HG02588 (cell line): ENCODE measurements at regions not wholly inside any gene's neighbourhood (a gene's known extent, or its start where the extent isn't known, plus 50 kb on each side); places are given as distances from the start of the nearest gene placed in this dataset.

Source experiments
- ATAC-seq: cut with Tn5 transposase; IDR thresholded peaks from one replicate; pipeline ENCODE4 v1.9.1; 2021; ENCODE audit warnings: mild to moderate bottlenecking, moderate library complexity; ENCODE audit not compliant: unreplicated experiment

DNA sequence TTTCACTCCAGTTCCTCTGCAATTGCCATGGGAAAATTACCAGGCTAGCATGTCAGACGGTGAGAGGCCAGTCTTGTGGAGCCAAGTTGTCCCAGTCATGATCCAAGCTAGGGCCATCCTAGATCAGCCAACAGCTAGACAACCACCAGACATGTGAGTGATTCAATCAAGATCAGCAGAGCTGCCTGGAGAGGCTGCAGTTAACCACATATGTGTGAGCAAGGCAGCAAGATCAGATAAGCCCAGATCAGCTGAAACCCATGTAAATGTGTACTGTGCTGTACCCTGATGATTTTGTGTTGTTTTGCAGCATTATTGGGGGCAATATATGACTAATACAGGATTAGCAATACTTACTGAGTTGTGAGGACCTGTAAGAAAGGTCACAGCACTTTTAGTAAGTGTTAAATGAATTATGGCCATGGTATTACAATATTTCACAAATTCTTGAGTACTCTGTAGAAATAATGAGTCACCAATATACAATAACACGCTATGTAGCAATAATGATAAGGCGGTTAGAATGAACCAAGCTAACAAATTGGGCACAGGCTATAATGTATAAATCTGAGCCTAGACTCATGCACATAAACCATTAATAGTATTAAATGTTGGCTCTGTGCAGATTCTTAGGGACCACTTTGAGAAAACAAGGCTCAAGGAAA lies 91.4 kb downstream of the SUDS3 start:
- no peak for ATAC-seq

- ATAC-seq, result no peak
Measured at GRCh38 chr12:118472940-118473339, 96.6 kb downstream of the SUDS3 start.

- no peak for ATAC-seq
Measured at GRCh38 chr12:118480235-118480634, 103.9 kb downstream of the SUDS3 start.

DNA sequence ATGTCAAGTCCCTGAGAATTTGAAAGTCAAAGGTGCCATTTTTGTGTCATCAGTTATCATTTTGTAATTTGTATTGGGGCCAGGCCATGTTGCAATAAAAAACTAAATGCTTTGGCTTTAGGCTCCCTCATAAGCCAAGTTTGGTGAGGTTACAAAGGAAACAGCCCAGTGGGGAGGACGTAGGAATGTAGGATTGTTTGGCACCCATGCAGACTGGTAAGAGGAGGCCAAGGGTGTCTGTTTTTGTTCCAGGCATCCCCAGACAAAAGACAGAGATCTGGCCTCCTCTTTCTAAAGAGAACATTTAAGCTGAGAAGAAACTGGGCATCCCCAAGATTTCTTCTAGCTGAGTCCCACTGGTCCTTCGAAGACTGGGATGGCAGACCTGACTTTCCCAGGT lies 111.7 kb downstream of the SUDS3 start:
- no peak for ATAC-seq

DNA sequence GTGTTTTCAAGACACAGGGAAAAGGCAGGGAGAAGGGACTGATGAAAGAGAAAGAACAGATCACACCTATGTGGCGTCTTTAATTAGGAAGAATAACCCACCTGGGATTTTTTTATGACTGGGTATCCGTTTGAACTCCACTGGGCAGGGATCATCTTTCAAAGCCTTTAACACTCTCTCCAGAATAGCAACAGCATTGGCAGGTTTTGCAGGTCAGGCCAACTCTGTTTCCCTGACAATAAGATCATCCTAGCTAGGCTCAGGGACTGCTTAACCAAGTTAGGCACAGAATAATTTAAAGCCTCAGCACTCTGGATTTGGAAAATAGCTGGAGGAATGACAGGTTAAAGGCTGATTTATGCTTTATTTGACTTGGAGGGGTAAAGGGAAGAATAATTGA lies 117.6 kb downstream of the SUDS3 start:
- ATAC-seq, result no peak

DNA sequence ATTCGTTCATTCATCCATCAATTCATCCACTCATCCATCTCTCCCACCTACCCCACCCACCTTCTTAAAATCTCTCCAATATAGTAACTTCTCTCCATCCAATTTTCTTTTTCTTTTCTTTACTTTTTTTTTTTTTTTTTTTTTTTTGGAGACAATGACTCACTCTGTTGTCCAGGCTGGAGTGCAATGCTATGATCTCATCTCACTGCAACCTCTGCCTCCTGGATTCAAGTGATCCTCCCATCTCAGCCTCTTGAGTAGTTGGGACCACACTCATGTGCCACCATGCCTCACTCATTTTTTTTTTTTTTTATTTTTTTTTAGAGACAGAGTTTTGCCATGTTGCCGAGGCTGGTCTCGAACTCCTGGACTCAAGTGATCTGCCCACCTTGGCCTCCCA lies 118.4 kb downstream of the SUDS3 start:
- no peak for ATAC-seq

DNA sequence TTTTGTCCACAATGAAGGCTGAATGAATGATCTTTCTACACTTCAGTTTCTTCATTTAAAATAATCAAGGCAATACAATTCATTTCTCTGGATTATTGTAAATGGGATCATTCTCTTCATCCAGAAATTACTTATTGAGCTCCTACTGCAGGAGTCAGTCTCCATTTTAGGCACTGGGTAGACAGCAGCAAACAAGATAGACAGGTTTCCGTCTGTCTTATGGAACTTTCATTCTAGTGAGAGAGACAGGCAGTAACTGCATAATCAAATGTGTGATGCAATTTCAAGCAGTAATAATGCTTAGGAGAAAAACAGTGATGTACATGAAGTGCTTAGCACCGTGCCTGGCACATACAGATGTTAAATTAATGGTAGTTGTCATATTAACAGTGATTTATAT lies 118.9 kb downstream of the SUDS3 start:
- ATAC-seq, result no peak

DNA sequence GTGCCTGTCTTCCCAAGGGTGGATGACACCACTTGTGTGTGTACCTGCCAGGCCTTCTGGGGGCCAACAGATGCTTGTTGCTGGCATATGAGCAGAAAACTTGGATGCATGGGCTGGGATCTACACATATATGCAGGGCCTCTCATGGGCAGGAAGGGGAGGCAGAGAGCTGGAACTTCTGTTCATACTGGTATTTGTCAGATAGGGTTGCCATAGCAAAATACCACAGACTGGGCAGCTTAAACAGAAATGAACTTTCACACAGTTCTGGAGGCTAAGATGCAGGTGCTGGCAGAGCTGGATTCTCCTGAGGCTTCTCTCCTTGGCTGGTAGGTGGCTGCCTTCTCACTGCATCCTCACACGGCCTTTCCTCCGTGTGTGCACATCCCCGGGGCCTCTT lies 121.8 kb downstream of the SUDS3 start:
- no peak for ATAC-seq

- ATAC-seq, result no peak
Measured at GRCh38 chr12:118500299-118500698, 123.9 kb downstream of the SUDS3 start.

DNA sequence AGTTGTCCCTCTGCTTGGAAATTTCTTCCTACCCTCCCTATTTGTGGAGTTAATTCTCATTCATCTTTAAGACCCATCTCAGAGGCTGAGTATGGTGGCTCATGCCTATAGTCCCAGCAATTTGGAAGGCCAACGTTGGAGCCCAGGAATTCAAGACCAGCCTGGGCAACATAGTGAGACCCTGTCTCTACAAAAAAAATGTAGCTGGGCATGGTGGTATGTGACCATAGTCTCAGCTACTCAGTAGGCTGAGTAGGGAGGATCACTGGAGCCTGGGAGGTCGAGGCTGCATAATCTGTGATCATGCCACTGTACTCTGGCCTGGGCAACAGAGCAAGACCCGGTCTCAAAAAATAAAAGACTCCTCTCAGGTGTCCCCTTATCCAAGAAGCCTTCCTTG lies 125.1 kb downstream of the SUDS3 start:
- no peak for ATAC-seq

DNA sequence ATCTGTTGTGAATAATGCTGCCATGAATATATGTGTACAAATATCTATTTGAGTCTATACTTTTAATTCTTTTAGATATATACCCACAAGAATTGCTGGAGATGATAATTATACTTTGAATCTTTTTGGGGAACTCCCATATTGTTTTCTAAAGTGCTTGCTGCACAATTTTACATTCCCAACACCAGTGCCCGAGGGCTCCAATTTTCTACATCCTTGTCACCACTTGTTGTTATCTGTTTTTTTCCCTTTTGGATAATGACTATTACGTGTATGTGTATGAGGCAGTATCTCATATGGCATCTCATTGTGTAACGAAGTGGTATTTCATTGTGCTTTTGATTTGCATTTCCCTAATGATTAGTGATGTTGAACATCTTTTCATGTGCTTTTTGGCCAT lies 127.1 kb downstream of the SUDS3 start:
- ATAC-seq, result no peak

DNA sequence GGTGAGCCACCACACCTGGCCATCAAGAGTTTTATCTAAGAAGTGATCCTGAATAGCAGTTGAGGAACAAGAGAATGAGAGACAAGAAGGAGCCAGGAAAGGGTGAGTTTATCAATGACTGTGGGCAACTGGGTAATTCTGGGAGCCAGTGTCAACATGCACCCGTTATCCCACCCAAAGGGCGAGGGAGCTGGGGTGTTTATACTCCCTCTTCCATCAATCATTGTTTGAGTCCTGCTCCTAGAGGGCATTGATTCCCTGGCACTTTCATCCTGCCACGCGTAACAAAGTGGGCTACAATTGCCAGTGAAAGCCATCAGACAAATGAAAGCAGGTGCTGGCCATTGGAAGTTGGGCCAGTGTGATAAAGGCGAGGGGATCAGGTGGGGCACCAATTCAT lies 136.3 kb downstream of the SUDS3 start:
- no peak for ATAC-seq

DNA sequence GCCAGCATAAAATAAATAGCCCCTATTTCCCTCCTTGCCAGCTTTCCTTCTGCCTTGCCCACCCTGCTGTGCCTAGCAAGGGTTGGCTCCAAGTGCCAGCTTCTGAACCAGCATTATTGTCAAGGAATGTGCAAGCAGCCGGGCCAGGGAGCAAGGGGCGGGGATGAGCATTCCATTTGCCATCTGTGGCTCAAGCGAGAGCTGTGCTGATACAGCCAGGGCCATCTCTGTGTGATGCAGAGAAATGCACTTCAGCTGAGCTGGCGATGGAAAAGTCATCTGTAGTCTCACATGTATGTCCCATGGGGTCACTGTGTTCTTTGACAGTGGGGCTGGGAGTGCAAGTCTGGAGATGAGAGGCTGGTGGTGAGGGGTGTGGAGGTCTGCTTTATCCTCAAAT lies 137.3 kb downstream of the SUDS3 start:
- no peak for ATAC-seq

DNA sequence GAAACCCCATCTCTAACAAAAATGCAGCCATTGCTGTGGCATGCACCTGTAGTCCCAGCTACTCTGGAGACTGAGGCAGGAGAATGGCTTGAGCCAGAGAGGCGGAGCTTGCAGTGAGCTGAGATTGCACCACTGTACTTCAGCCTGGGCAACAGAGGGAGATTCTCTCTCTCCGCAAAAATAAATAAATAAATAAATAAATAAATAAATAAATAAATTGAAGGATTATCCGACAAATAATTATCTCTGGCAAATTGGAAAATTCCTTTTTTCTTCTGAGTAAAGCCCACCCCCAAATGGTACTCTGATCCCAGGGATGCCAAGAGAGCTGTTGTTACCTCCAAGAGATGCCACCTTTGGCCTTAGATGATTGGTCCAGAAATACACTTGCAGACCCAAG lies 137.9 kb downstream of the SUDS3 start:
- ATAC-seq, result no peak

DNA sequence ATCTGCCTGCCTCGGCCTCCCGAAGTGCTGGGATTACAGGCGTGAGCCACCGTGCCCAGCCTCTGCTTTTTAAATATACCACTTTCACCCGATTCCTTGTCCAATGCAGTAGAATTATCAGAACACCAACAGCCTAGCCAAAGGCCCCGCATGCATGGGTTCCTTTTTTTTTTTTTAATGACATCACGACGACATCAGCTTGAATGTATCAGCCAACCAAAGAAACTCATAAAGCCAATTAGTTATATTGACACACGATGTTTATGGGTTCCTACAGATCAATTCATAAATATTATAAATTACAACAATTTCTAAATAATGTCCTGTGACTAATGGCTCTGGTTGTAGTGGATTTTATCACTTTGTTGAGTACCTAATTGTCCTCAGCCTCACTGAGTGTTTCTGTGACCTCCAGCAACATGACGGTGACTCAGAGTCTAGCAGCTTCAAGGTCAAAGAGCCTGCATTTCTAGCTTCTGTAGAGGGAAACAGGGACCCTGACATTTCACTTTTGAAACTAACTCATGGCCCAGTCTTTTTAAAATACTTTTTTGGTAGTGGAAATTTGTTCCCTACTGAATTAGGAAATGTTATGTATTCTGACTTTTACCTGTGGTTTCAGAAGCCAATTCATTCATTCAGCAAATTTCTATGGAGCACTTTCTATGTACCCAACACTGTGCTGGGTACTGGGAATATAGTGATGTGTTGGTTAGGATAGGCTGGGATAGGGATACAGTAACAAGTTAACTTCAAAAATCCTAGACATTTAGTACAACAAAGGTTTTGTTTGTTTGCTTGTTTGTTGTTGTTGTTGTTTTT lies 144.1 kb downstream of the SUDS3 start:
- ATAC-seq, result no peak

GRCh38 chr12:118521036-118521370 lies 144.6 kb downstream of the SUDS3 start:
- no peak for ATAC-seq

DNA sequence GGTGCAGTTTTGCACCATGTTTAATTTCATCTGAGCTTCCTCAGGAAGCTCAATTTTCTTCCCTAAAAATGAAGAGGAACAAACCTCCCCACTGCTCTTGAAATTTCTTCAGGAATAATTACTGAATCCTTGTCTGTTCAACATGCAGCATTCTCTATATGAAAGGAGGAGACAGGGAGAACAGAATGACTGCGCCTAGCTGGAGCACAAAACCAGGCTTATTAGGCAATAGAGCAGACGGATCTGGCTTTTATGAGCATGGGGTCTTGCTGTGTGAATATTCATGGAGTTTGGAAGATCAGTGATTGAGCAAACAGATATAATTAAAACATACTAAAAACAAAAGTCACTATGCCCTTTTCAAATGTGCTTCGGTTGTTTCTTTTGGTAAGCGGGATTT lies 148.1 kb downstream of the SUDS3 start:
- ATAC-seq, result no peak

DNA sequence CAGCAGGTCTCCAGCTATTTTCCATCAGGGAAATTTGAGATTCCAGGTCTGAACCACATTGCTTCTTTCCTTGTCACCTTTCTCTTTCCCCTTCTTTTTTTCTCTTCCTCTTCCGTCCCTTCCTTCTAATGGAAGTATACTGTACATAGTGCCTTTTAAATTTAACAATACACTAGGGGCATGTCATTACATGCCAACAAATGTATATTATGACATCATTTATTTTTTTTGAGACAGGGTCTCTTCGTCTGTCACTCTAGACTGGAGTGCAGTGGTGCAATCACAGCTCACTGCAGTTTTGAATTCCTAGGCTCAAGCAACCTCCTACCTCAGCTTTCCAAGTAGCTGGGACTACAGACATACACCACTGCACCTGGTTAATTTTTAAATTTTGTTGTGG lies 148.9 kb downstream of the SUDS3 start:
- no peak for ATAC-seq

GRCh38 chr12:118526255-118527095 lies 150.1 kb downstream of the SUDS3 start:
- ATAC-seq, result no peak

DNA sequence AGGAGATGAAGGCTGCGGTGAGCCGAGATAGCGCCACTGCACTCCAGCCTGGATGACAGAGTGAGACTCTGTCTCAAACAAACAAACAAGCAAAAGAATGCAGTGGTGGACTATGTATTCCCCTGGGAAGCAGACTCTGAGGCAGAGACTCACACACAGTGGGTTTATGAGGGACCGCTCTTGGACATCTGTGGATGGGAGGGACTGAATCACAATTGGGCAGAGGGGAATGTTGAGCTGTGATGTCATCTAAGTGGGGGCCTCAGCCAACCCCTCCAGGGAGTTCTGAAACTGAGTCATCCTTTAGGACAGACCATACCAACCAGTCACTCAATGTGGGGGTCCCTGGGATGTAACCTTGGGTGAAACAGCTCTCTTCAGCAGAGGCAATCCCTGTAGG lies 151.0 kb downstream of the SUDS3 start:
- no peak for ATAC-seq

GRCh38 chr12:118528625-118529024 lies 152.3 kb downstream of the SUDS3 start:
- no peak for ATAC-seq

- ATAC-seq, result no peak
Measured at GRCh38 chr12:118534003-118534402, 157.6 kb downstream of the SUDS3 start.
